Hepatocyte (in vitro differentiated cells): ENCODE measurements at regions not wholly inside any gene's neighbourhood (a gene's known extent, or its start where the extent isn't known, plus 50 kb on each side); places are given as distances from the start of the nearest gene placed in this dataset.

Experiments
- EZH2phosphoT487 ChIP-seq: fragments of 200-600 bp; sonication (generic); IDR thresholded peaks from one replicate; pipeline ENCODE4 v1.6.1; 2018; ENCODE audit warnings: antibody characterized with exemption, mild to moderate bottlenecking, low read depth, moderate library complexity; ENCODE audit not compliant: unreplicated experiment, severe bottlenecking
- TF ChIP-seq, protein P1 (sequence below): fragments of 200-600 bp; sonication (generic); IDR thresholded peaks from 2 replicates; pipeline ENCODE4 v1.5.1; 2016; ENCODE audit warnings: antibody characterized with exemption, mild to moderate bottlenecking; ENCODE audit not compliant: poor library complexity

DNA sequence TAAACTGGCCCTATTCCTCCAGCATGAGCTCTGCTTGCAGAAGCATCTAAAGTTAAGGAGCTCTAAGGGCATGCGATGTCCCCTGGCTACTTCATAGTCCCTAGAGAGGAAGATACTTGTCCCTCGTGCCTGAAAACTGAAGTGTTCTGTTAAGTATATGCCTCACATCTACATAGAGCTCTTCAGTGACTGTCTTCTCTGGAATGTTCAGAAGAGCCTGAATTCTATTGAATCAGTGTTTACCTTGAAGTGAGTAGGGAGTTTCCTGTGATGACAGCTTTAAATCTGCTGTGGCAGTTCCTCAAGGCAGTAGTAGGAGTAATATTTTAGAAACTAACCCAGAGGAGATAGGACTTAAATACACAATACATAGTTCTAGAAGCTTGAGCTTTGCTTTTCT is 111.2 kb downstream of the ZNF518B start:
- TF ChIP-seq, protein P1, sequence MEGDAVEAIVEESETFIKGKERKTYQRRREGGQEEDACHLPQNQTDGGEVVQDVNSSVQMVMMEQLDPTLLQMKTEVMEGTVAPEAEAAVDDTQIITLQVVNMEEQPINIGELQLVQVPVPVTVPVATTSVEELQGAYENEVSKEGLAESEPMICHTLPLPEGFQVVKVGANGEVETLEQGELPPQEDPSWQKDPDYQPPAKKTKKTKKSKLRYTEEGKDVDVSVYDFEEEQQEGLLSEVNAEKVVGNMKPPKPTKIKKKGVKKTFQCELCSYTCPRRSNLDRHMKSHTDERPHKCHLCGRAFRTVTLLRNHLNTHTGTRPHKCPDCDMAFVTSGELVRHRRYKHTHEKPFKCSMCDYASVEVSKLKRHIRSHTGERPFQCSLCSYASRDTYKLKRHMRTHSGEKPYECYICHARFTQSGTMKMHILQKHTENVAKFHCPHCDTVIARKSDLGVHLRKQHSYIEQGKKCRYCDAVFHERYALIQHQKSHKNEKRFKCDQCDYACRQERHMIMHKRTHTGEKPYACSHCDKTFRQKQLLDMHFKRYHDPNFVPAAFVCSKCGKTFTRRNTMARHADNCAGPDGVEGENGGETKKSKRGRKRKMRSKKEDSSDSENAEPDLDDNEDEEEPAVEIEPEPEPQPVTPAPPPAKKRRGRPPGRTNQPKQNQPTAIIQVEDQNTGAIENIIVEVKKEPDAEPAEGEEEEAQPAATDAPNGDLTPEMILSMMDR: no peak
- TF ChIP-seq EZH2phosphoT487: no peak
